ENCODE measurements at regions not wholly inside any gene's neighbourhood (a gene's known extent, or its start where the extent isn't known, plus 50 kb on each side); places are given as distances from the start of the nearest gene placed in this dataset.

DNA sequence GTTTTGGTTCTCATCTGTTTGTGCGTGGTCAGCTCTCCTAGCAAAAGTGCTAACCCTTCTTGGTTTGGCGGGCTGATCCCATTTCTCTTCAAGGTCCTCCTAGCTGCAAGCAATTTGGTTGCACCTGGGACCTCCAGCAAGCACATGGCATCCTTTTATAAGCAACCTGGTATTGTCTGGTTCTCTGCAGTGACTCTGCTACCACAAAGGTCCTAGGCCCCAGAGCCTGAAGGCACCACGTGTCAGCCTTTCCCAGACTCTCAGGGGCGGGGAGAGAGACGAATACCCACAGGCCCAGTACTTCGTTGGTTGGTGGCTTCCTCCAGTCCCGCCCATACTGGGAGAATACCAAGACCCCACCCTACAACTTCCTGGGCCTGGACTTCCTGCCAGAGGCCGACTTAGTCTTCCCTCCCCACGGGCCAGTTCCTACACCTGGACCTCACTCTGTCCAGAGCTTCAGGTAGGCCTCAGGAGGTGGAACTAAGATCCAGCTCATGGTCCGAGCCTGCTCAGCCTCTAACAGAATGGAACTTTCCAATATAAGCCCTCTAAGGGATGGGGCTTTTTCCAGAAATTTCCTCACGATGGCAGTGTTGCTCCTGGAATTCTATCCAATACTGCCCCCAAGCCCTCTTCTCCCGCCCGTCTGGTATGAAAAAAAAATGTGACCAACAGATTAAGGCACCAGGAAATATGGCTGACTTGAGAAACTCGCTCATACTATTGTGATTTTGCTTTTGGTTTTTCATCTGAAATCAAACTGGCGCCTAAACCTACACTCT, 192.5 kb upstream of the STK26 start:
- peak overlapping the region; percentile 71 for H3K9ac ChIP-seq (replicated peaks; ENCODE audit: extremely low read depth, insufficient read depth, low read length)
- no peaks in the 10 kb centered on the region for H3K9me1 ChIP-seq (replicated peaks; ENCODE audit: control insufficient read depth, extremely low read depth, insufficient read depth, low read length)
- no peaks in the 10 kb centered on the region for H3K27me3 ChIP-seq (ENCODE audit: control insufficient read depth in 2 of 2, insufficient read depth in 2 of 2, low read length in 2 of 2)
- intact Hi-C loops (cut with micrococcal nuclease) (loop anchor here (5.0 to 10.0 kb wide), 2 partner anchors 654 to 782 kb away; partner anchors contain the start of gene MBNL3), dilution Hi-C loops (cut with MboI; ENCODE audit: extremely low pct_ligation_motif_present, low sequenced_read_pairs) (no loop called here)
- no peaks in the 10 kb centered on the region for H3K36me3 ChIP-seq (ENCODE audit: control insufficient read depth in 2 of 2, extremely low read depth in 1 of 2, insufficient read depth in 2 of 2, low read length in 2 of 2)
- BruUV-seq (replicated peaks) = no TSS peak
- no peaks in the 10 kb centered on the region for H4K20me1 ChIP-seq (replicated peaks; ENCODE audit: control insufficient read depth, extremely low read depth, insufficient read depth, low read length)
- DNase-seq (ENCODE audit: low read depth, low spot score) (peak; percentile 82), FAIRE-seq (peak; percentile 97)
- ChIA-PET POLR2A (no interaction called here), CTCF (no interaction called here)
- H3K27ac ChIP-seq (ENCODE audit: insufficient read depth, low read depth, low read length) = peak overlapping the region; percentile 83
- H3K79me2 ChIP-seq (ENCODE audit: control insufficient read depth, insufficient read depth, low read length) = no peaks in the 10 kb centered on the region
- H2AFZ ChIP-seq (ENCODE audit: low read depth, low read length) = peak overlapping the region; percentile 98
- peak overlapping the region in 1 of 3 experiments; percentile 10 for H3K4me3 ChIP-seq (replicated peaks in 1 of 3; ENCODE audit: insufficient read depth in 1 of 3, low read depth in 1 of 3, low read length in 3 of 3)
- no peak for TF ChIP-seq JUN (IDR thresholded peaks at IDR 0.05; ENCODE audit: borderline replicate concordance, insufficient read depth, insufficient read length, low read depth)
- TF ChIP-seq EZH2 (IDR thresholded peaks at IDR 0.05; ENCODE audit: borderline replicate concordance, low read depth, low read length, severe bottlenecking) = no peak
- TF ChIP-seq CTCF (IDR thresholded peaks at IDR 0.05; ENCODE audit: extremely low read depth in 1 of 2, insufficient read depth in 1 of 2, low read depth in 1 of 2, low read length in 2 of 2) = peak; percentile 38 to 58
- TF ChIP-seq, protein P1, sequence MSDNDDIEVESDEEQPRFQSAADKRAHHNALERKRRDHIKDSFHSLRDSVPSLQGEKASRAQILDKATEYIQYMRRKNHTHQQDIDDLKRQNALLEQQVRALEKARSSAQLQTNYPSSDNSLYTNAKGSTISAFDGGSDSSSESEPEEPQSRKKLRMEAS (IDR thresholded peaks at IDR 0.05; ENCODE audit: insufficient read depth, insufficient read length) = no peak
- TF ChIP-seq MYC (IDR thresholded peaks at IDR 0.05; ENCODE audit: low read depth, low read length) = no peak
- peak overlapping the region; percentile 69 for H3K4me2 ChIP-seq (ENCODE audit: insufficient read depth, low read length)
- peaks cover 10% of the 10 kb centered on the region for H3K4me1 ChIP-seq (ENCODE audit: control insufficient read depth, extremely low read depth, insufficient read depth, low read length)
- no peaks in the 10 kb centered on the region for H3K9me3 ChIP-seq (replicated peaks; ENCODE audit: control insufficient read depth, insufficient read depth, low read length)

Measured in endothelial cell of umbilical vein (primary cell).